B cell (primary cell): ENCODE measurements at regions not wholly inside any gene's neighbourhood (a gene's known extent, or its start where the extent isn't known, plus 50 kb on each side); places are given as distances from the start of the nearest gene placed in this dataset.

ENCODE experiments used
- ATAC-seq: fragments of 200-7000 bp; cut with Tn5 transposase; one replicate; pipeline ENCODE4 v1.10.0; 2021; ENCODE audit warnings: low read depth, mild to moderate bottlenecking, moderate number of reproducible peaks, moderate library complexity
- CTCF ChIA-PET: fragments of 350-600 bp; sonication (Branson Sonifier 250); formaldehyde crosslinking; loops from one replicate; lab custom pipeline; 2021; ENCODE audit warnings: antibody characterized with exemption, inconsistent platforms; lab: Charles Lee
- POLR2A ChIA-PET: fragments of 350-600 bp; sonication (Branson Sonifier 250); formaldehyde crosslinking; loops from one replicate; lab custom pipeline; 2021; ENCODE audit warnings: antibody characterized with exemption; lab: Charles Lee
- DNase-seq: peaks from one replicate; pipeline ENCODE4 v3.0.0; 2013
- H2AFZ ChIP-seq: 2 replicates; pipeline ENCODE4 v1.6.1; 2012; ENCODE audit warnings: mild to moderate bottlenecking, low read depth, low read length; ENCODE audit not compliant: insufficient read depth, poor library complexity, severe bottlenecking
- H3K27ac ChIP-seq, 2 donors: 1 replicate in 1 of 2; 2 replicates in 1 of 2; pipeline ENCODE4 v1.5.1; 2012 to 2013; ENCODE audit warnings: low read length in 2 of 2, mild to moderate bottlenecking in 2 of 2, moderate library complexity in 1 of 2
- H3K27me3 ChIP-seq, 4 experiments: fragments of 200-600 bp in 1 of 4; sonication (generic) in 1 of 4; replicated peaks in 1 of 4; 1 replicate in 2 of 4; 2 replicates in 2 of 4; pipeline versions ENCODE4 v1.6.1 to v1.7.0; 2013 to 2016; ENCODE audit warnings: low read length in 3 of 4, mild to moderate bottlenecking in 2 of 4, mixed read lengths in 1 of 4, moderate library complexity in 1 of 4; ENCODE audit not compliant: insufficient read depth in 4 of 4, control insufficient read depth in 3 of 4; ENCODE audit errors: control extremely low read depth in 1 of 4
- H3K36me3 ChIP-seq, 2 experiments: replicated peaks in 1 of 2; 1 replicate in 1 of 2; 2 replicates in 1 of 2; pipeline versions ENCODE4 v1.6.1 to v1.7.1; 2013; ENCODE audit warnings: low read length in 1 of 2; ENCODE audit not compliant: insufficient read depth in 2 of 2, control insufficient read depth in 1 of 2; ENCODE audit errors: control extremely low read depth in 1 of 2, extremely low read depth in 1 of 2
- H3K4me1 ChIP-seq, 2 donors: fragments of 200-600 bp in 1 of 2; sonication (generic) in 1 of 2; 1 replicate in 1 of 2; 2 replicates in 1 of 2; pipeline versions ENCODE4 v1.5.1 to v1.6.1; 2013 to 2017; ENCODE audit warnings: low read length in 2 of 2; ENCODE audit not compliant: control insufficient read depth in 2 of 2, insufficient read depth in 2 of 2
- H3K4me2 ChIP-seq: replicated peaks from 2 replicates; pipeline ENCODE3; 2012; ENCODE audit warnings: mild to moderate bottlenecking, low read depth, low read length; ENCODE audit not compliant: poor library complexity, severe bottlenecking
- H3K4me3 ChIP-seq, 5 experiments: fragments of 200-600 bp in 1 of 5; sonication (generic) in 1 of 5; 1 replicate in 3 of 5; 2 replicates in 2 of 5; pipeline versions ENCODE4 v1.5.1 to v1.7.0; 2011 to 2016; ENCODE audit warnings: low read length in 4 of 5, mild to moderate bottlenecking in 4 of 5, low read depth in 2 of 5, control low read depth in 1 of 5, moderate library complexity in 1 of 5; ENCODE audit not compliant: insufficient read depth in 1 of 5; ENCODE audit errors: control extremely low read depth in 1 of 5, extremely low read depth in 1 of 5
- H3K79me2 ChIP-seq: fragments of 200-600 bp; sonication (generic); one replicate; pipeline ENCODE4 v1.6.0; 2016; ENCODE audit warnings: low read length; ENCODE audit not compliant: control insufficient read depth, insufficient read depth
- H3K9ac ChIP-seq: fragments of 200-600 bp; sonication (generic); 2 replicates; pipeline ENCODE4 v1.6.1; 2017; ENCODE audit warnings: mild to moderate bottlenecking, low read length, moderate library complexity
- H3K9me3 ChIP-seq, 3 donors: one replicate each; pipeline versions ENCODE4 v1.6.1 to v1.7.1; 2013; ENCODE audit warnings: low read length in 2 of 3; ENCODE audit not compliant: control insufficient read depth in 2 of 3, insufficient read depth in 1 of 3; ENCODE audit errors: control extremely low read depth in 1 of 3
- H4K20me1 ChIP-seq: 2 replicates; pipeline ENCODE4 v1.6.0; 2012; ENCODE audit warnings: mild to moderate bottlenecking, low read length; ENCODE audit not compliant: insufficient read depth, control insufficient read depth, poor library complexity, severe bottlenecking
- H3K27ac Mint-ChIP-seq: one replicate; pipeline ENCODE4 v1.8.0; 2021; ENCODE audit warnings: mixed read lengths
- H3K27me3 Mint-ChIP-seq: one replicate; pipeline ENCODE4 v1.8.0; 2021; ENCODE audit warnings: mixed read lengths
- H3K4me1 Mint-ChIP-seq: one replicate; pipeline ENCODE4 v1.8.0; 2021; ENCODE audit warnings: mixed read lengths
- H3K4me3 Mint-ChIP-seq: one replicate; pipeline ENCODE4 v1.8.0; 2021; ENCODE audit warnings: mixed read lengths
- H3K9me3 Mint-ChIP-seq: one replicate; pipeline ENCODE4 v1.8.0; 2022; ENCODE audit warnings: mixed read lengths; ENCODE audit not compliant: insufficient read depth
- CTCF ChIP-seq: fragments of 200-600 bp; IDR thresholded peaks from one replicate; pipeline ENCODE4 v1.8.0; 2022; ENCODE audit warnings: antibody characterized with exemption, mild to moderate bottlenecking
- EZH2 ChIP-seq: IDR thresholded peaks from 2 replicates; pipeline ENCODE4 v1.6.1; 2012; ENCODE audit warnings: borderline replicate concordance, low read depth, mild to moderate bottlenecking, moderate library complexity, low read length; ENCODE audit not compliant: insufficient read depth, poor library complexity, severe bottlenecking
- WGBS: methylation state at CpG from one replicate; pipeline ENCODE4 v1.1.5; 2013; ENCODE audit warnings: missing lambda C conversion rate; ENCODE audit not compliant: insufficient coverage; 5-methylcytosine and 5-hydroxymethylcytosine counted together
- intact Hi-C: fragments of 100-400 bp; cut with micrococcal nuclease; formaldehyde crosslinking; loops from one replicate; pipeline ENCODE4 v1.10.0; 2022

GRCh38 chr15:55094136-55094535 lies 102.6 kb downstream of the RSL24D1 start:
- H3K4me1 Mint-ChIP-seq: no peaks in the 10 kb centered on the region
- no peak for TF ChIP-seq CTCF
- TF ChIP-seq EZH2: no peak
- Histone ChIP-seq H3K79me2 (no peaks in the 10 kb centered on the region), H3K27ac (no peak overlapping the region), H3K36me3 (no peaks in the 10 kb centered on the region), H3K9ac (no peak overlapping the region), H3K4me2 (no peak overlapping the region), H3K4me3 (no peak overlapping the region), H4K20me1 (no peaks in the 10 kb centered on the region), H3K27me3 (no peaks in the 10 kb centered on the region), H3K9me3 (no peaks in the 10 kb centered on the region), H2AFZ (no peak overlapping the region), H3K4me1 (no peaks in the 10 kb centered on the region)
- no peak overlapping the region for H3K27ac Mint-ChIP-seq
- WGBS: no CpG with 5 or more reads among the region's 2 CpGs
- intact Hi-C loops: no loop called here
- no peak for ATAC-seq
- no peaks in the 10 kb centered on the region for H3K9me3 Mint-ChIP-seq
- H3K27me3 Mint-ChIP-seq: peaks cover 2% of the 10 kb centered on the region
- no peak overlapping the region for H3K4me3 Mint-ChIP-seq
- ChIA-PET POLR2A (no interaction called here), CTCF (no interaction called here)
- DNase-seq: no peak

DNA sequence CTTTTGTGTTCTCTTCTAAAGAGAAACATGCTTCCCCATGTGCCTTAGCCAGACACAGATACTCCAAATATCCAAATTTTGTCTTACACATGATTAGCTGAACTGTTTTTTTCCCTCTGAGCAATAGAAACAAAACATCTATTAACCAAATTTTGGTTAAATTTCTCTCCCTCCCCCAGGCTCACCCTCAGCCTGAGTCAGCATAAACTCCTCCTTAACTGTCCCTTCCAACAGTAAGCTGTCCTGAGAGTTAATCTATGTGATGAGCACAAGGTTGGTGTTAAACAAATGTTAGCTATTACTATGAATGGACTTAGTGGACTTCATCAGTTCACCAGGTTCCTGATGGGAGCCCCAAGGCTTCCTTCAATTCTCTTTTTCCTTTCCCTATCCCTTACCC lies 108.5 kb downstream of the RSL24D1 start:
- Mint-ChIP-seq H3K27me3 (no peaks in the 10 kb centered on the region), H3K9me3 (peaks cover 3% of the 10 kb centered on the region), H3K4me3 (no peak overlapping the region), H3K27ac (no peak overlapping the region), H3K4me1 (no peaks in the 10 kb centered on the region)
- no peak overlapping the region for H3K27ac ChIP-seq
- POLR2A ChIA-PET: no interaction called here
- DNase-seq (no peak), ATAC-seq (no peak)
- H3K36me3 ChIP-seq: no peaks in the 10 kb centered on the region
- no peaks in the 10 kb centered on the region for H4K20me1 ChIP-seq
- no peak overlapping the region for H3K9ac ChIP-seq
- no peak for TF ChIP-seq CTCF
- TF ChIP-seq EZH2: no peak
- H3K9me3 ChIP-seq: no peaks in the 10 kb centered on the region
- H3K4me1 ChIP-seq: no peaks in the 10 kb centered on the region
- no peaks in the 10 kb centered on the region for H3K79me2 ChIP-seq
- no peak overlapping the region for H3K4me3 ChIP-seq
- CTCF ChIA-PET: no interaction called here
- intact Hi-C loops: no loop called here
- no peak overlapping the region for H3K4me2 ChIP-seq
- no peak overlapping the region for H2AFZ ChIP-seq
- no peaks in the 10 kb centered on the region for H3K27me3 ChIP-seq
